ENCODE measurements at regions not wholly inside any gene's neighbourhood (a gene's known extent, or its start where the extent isn't known, plus 50 kb on each side); places are given as distances from the start of the nearest gene placed in this dataset.

- TF ChIP-seq CEBPB (IDR thresholded peaks at IDR 0.05) (no peak), TCF12 (IDR thresholded peaks at IDR 0.05; ENCODE audit: low read depth) (no peak), TAF1 (IDR thresholded peaks at IDR 0.05; ENCODE audit: low read depth) (no peak), REST (IDR thresholded peaks at IDR 0.05; ENCODE audit: low read depth) (no peak), RAD21 (IDR thresholded peaks at IDR 0.05; ENCODE audit: low read depth) (no peak), CREB1 (IDR thresholded peaks at IDR 0.05; ENCODE audit: low read depth) (no peak), MAX (IDR thresholded peaks at IDR 0.05) (no peak)
Measured at GRCh38 chr15:69704229-69704628, 251.6 kb downstream of the RPLP1 start.

Data from Ishikawa (cell line).